ENCODE measurements at regions not wholly inside any gene's neighbourhood (a gene's known extent, or its start where the extent isn't known, plus 50 kb on each side); places are given as distances from the start of the nearest gene placed in this dataset.
"Not testable (repeated sequence)": the region's sequence is repeated elsewhere in the genome, so short reads cannot be mapped to it uniquely, and the experiment has no call there.

DNA sequence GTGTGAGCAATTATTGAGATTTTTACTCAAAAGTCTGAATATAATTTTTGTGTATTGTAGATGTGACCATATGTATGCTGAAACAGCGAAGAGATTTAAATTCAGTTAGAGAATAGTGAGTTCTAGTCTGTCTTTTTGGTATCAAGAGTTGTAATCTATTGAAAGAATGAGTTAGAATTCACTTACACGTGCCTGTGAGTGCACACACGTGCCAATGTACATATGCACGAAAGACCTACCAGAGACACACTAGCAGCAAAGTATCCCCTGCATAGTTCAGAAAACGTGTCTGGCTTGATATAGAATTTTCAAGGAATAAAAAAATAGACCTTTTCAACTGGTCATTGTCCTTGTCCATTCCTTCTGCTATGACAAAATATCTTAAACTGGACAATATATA lies 64.8 kb upstream of the BHLHE40 start:
- no peaks in the 10 kb centered on the region for H3K9me2 ChIP-seq (ENCODE audit: insufficient read depth)
- H2AFZ ChIP-seq: no peak overlapping the region
- no peaks in the 10 kb centered on the region for H3K27me3 ChIP-seq (ENCODE audit: insufficient read depth, low read depth)
- H3K4me1 ChIP-seq (replicated peaks; ENCODE audit: insufficient read depth): no peaks in the 10 kb centered on the region
- H3F3A ChIP-seq (ENCODE audit: insufficient read depth, low read depth): no peaks in the 10 kb centered on the region
- no peaks in the 10 kb centered on the region for H3K79me2 ChIP-seq (ENCODE audit: low read depth)
- no peak overlapping the region for H3K27ac ChIP-seq
- H3K4me3 ChIP-seq: no peak overlapping the region
- ChIA-PET CTCF (no interaction called here), POLR2A (ENCODE audit: unreplicated experiment) (no interaction called here)
- DNase-seq: no peak
- TF ChIP-seq, protein P1, sequence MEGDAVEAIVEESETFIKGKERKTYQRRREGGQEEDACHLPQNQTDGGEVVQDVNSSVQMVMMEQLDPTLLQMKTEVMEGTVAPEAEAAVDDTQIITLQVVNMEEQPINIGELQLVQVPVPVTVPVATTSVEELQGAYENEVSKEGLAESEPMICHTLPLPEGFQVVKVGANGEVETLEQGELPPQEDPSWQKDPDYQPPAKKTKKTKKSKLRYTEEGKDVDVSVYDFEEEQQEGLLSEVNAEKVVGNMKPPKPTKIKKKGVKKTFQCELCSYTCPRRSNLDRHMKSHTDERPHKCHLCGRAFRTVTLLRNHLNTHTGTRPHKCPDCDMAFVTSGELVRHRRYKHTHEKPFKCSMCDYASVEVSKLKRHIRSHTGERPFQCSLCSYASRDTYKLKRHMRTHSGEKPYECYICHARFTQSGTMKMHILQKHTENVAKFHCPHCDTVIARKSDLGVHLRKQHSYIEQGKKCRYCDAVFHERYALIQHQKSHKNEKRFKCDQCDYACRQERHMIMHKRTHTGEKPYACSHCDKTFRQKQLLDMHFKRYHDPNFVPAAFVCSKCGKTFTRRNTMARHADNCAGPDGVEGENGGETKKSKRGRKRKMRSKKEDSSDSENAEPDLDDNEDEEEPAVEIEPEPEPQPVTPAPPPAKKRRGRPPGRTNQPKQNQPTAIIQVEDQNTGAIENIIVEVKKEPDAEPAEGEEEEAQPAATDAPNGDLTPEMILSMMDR (conservative IDR thresholded peaks at IDR 0.05): no peak
- no peak for TF ChIP-seq EZH2 (IDR thresholded peaks at IDR 0.05; ENCODE audit: low read depth)
- no peaks in the 10 kb centered on the region for H3K9me3 ChIP-seq (ENCODE audit: insufficient read depth, low read depth)
- H3K36me3 ChIP-seq (ENCODE audit: low read depth): no peaks in the 10 kb centered on the region
- H3K4me2 ChIP-seq: no peak overlapping the region
- H4K20me1 ChIP-seq (ENCODE audit: insufficient read depth): no peaks in the 10 kb centered on the region
- BruUV-seq (replicated peaks): no TSS peak
- intact Hi-C loops (cut with micrococcal nuclease; ENCODE audit: unreplicated experiment): no loop called here

DNA sequence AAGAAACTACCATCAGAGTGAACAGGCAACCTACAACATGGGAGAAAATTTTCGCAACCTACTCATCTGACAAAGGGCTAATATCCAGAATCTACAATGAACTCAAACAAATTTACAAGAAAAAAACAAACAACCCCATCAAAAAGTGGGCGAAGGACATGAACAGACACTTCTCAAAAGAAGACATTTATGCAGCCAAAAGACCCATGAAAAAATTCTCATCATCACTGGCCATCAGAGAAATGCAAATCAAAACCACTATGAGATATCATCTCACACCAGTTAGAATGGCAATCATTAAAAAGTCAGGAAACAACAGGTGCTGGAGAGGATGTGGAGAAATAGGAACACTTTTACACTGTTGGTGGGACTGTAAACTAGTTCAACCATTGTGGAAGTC lies 57.6 kb upstream of the BHLHE40 start:
- H3K4me1 ChIP-seq (replicated peaks; ENCODE audit: insufficient read depth); H3K9me3 ChIP-seq (ENCODE audit: insufficient read depth, low read depth); CTCF ChIA-PET; H3K79me2 ChIP-seq (ENCODE audit: low read depth); H3K27me3 ChIP-seq (ENCODE audit: insufficient read depth, low read depth); intact Hi-C loops (cut with micrococcal nuclease; ENCODE audit: unreplicated experiment); H3K36me3 ChIP-seq (ENCODE audit: low read depth); H2AFZ ChIP-seq; BruUV-seq (replicated peaks); H3K9me2 ChIP-seq (ENCODE audit: insufficient read depth); H3K4me2 ChIP-seq; POLR2A ChIA-PET (ENCODE audit: unreplicated experiment); H3K27ac ChIP-seq; H3F3A ChIP-seq (ENCODE audit: insufficient read depth, low read depth); DNase-seq; H4K20me1 ChIP-seq (ENCODE audit: insufficient read depth); H3K4me3 ChIP-seq: not testable (repeated sequence)

DNA sequence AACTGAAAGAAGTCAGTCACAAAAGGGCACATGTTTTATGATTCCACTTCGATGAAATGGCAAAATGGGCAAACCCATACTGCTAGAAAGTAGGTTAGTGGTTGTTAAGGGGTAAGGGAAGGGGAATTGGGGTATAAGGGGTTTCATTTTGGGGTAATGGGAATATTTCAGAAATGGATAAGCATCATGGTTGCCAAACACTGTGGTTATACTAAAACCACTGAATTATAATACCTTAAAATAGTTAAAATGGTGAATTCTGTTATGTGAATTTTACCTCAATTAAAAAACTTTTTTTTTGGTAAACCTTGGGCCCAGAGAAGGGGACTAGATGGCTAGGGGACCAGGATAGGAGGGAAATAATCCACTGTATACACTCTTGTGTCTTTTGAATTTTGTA lies 52.3 kb upstream of the BHLHE40 start:
- Histone ChIP-seq H3K4me2 (no peak overlapping the region), H3K79me2 (ENCODE audit: low read depth) (no peaks in the 10 kb centered on the region), H2AFZ (no peak overlapping the region), H3K36me3 (ENCODE audit: low read depth) (no peaks in the 10 kb centered on the region), H3K27ac (no peak overlapping the region), H3K27me3 (ENCODE audit: insufficient read depth, low read depth) (no peaks in the 10 kb centered on the region), H3K9me2 (ENCODE audit: insufficient read depth) (no peaks in the 10 kb centered on the region), H3K4me1 (replicated peaks; ENCODE audit: insufficient read depth) (no peaks in the 10 kb centered on the region), H3K4me3 (no peak overlapping the region), H4K20me1 (ENCODE audit: insufficient read depth) (no peaks in the 10 kb centered on the region), H3K9me3 (ENCODE audit: insufficient read depth, low read depth) (no peaks in the 10 kb centered on the region), H3F3A (ENCODE audit: insufficient read depth, low read depth) (no peaks in the 10 kb centered on the region)
- no peak for DNase-seq
- intact Hi-C loops (cut with micrococcal nuclease; ENCODE audit: unreplicated experiment): no loop called here
- CTCF ChIA-PET: no interaction called here
- POLR2A ChIA-PET (ENCODE audit: unreplicated experiment): no interaction called here
- BruUV-seq (replicated peaks): no TSS peak
- TF ChIP-seq, protein P1 (conservative IDR thresholded peaks at IDR 0.05): no peak
- TF ChIP-seq EZH2 (IDR thresholded peaks at IDR 0.05; ENCODE audit: low read depth): no peak

DNA sequence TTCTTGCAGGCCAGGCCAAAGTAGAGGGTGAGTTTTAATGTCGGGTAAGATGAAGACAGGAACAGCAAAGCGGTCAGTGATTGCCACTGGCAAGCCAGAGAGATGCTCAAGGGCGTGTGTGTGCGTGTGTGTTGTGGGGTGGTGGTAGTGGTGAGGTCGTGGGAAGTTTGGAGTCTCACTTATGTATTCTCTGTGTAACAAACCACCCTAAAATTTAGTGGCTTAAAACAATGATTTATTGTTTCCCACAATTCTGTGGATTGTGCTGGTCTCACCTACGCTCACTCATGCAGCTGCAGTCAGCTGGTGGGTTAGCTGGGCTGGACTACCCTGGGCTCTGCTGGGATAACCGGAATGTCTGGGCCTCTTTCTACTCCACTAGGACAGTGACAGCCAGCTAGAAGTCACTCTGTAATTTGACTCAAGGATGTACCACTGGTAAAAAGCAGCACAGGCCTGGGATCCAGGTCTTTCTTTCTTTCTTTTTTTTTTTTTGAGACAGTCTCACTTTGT lies 50.9 kb upstream of the BHLHE40 start:
- Histone ChIP-seq H4K20me1 (ENCODE audit: insufficient read depth) (no peaks in the 10 kb centered on the region), H3K4me1 (replicated peaks; ENCODE audit: insufficient read depth) (no peaks in the 10 kb centered on the region), H3K79me2 (ENCODE audit: low read depth) (no peaks in the 10 kb centered on the region), H3K36me3 (ENCODE audit: low read depth) (no peaks in the 10 kb centered on the region), H3K4me2 (no peak overlapping the region), H3F3A (ENCODE audit: insufficient read depth, low read depth) (no peaks in the 10 kb centered on the region), H3K9me2 (ENCODE audit: insufficient read depth) (no peaks in the 10 kb centered on the region), H3K4me3 (no peak overlapping the region), H3K9me3 (ENCODE audit: insufficient read depth, low read depth) (no peaks in the 10 kb centered on the region), H3K27ac (no peak overlapping the region), H2AFZ (no peak overlapping the region), H3K27me3 (ENCODE audit: insufficient read depth, low read depth) (no peaks in the 10 kb centered on the region)
- TF ChIP-seq, protein P1 (conservative IDR thresholded peaks at IDR 0.05): no peak
- no peak for TF ChIP-seq EZH2 (IDR thresholded peaks at IDR 0.05; ENCODE audit: low read depth)
- CTCF ChIA-PET: no interaction called here
- no peak for DNase-seq
- POLR2A ChIA-PET (ENCODE audit: unreplicated experiment): no interaction called here
- intact Hi-C loops (cut with micrococcal nuclease; ENCODE audit: unreplicated experiment): no loop called here
- BruUV-seq (replicated peaks): no TSS peak
